GM18907 (cell line): ENCODE measurements at regions not wholly inside any gene's neighbourhood (a gene's known extent, or its start where the extent isn't known, plus 50 kb on each side); places are given as distances from the start of the nearest gene placed in this dataset.
A peak's percentile ranks its signal among the peaks of the same experiment; 100 is the strongest.
"Not testable (repeated sequence)": the region's sequence is repeated elsewhere in the genome, so short reads cannot be mapped to it uniquely, and the experiment has no call there.

ENCODE experiments used
- ATAC-seq: cut with Tn5 transposase; IDR thresholded peaks from one replicate; pipeline ENCODE4 v1.9.1; 2021; ENCODE audit warnings: mild to moderate bottlenecking, moderate library complexity; ENCODE audit not compliant: unreplicated experiment

GRCh38 chr10:63833411-63834060, 312.3 kb downstream of the REEP3 start:
- ATAC-seq: no peak

DNA sequence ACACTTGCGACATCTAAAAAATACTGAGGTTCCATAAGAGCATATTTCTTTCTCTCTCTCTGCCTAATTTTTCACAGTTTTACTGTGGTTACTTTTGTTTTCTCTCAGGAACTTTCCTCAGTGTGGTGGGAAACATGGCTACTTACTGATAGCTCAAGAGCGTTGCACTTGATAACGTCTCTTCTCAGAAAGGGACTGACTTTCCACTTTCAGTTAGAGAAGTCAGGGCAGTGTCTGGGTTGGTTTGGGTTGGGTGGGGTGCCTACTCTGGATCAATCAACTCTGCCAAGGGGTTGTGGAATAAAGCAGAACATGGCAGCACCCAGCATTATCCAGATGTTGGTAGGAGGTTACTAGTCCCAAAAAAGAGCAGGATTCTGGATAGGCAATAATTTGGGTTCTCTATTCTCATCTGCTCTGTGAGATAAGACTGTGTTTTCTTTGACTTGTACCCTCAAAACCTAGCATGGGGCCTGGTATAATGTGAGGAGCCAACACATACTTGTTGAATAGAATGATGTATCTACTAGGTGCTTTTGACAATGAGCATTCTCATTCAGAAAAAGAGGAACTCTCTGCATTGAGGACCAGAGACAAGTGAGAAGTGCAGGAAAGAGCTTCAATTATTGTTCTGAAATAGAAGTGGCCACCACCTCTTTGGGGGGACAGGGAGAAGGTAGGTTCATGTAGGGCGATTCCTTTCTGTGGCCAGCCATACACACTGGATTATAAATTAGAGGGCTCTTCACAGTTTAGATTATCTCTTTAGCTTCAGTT, 315.7 kb downstream of the REEP3 start:
- no peak for ATAC-seq

DNA sequence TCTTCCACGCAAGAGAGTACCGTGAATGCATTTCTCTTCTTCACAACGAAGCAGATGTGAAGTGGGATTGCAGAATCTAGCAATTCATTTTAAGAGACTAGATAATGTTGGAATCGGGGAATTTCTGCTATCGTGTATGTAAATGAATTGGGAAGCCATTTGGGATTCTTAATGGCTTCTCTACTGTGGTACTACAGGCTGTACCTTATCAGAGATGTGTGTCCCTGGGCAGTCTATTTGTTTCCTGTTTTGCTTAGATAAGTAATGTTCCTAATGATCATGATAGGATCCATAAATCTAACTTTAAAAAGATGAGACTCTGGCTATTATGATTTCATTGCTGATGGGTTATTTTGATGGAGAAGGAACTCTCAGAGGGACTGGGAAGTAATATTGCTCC, 320.6 kb downstream of the REEP3 start:
- ATAC-seq: no peak

- ATAC-seq: no peak
Observed at GRCh38 chr10:63843107-63843506, 321.9 kb downstream of the REEP3 start.

DNA sequence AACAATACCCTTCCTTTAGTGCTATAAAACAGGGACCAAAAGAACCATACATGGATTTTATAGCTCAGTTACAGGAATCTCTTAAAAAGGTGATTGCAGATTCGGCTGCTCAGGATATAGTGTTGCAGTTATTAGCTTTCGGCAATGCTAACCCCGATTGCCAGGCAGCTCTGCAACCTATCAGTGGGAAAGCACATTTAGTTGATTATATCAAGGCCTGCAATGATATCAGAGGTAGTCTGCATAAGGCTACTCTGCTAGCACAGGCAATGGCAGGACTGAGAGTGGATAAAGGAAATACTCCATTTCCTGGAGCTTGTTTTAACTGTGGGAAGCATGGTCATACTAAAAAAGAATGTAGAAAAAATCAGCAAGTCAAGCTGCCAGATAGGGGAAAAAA, 327.7 kb downstream of the REEP3 start:
- ATAC-seq: not testable (repeated sequence)

DNA sequence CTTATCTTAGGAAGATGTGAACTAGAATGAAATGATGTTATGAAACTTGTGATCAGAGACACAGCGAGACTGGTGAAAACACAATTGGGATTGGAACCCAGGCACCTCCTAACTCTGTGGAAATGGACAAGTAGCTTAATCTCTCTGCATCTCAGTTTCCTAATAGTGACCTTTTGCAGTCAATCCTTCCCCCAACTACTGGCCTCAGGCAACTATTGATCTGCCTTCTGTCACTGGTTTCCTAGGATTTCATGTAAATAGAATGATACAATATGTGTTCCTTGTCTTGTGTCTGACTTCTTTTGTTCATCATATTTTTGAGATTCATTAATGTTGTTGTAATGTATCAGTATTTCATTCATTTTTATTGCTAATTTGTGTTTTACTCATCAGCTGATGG, 341.7 kb downstream of the REEP3 start:
- ATAC-seq: no peak

- ATAC-seq: no peak
Observed at GRCh38 chr10:63865210-63865609, 344.0 kb downstream of the REEP3 start.

DNA sequence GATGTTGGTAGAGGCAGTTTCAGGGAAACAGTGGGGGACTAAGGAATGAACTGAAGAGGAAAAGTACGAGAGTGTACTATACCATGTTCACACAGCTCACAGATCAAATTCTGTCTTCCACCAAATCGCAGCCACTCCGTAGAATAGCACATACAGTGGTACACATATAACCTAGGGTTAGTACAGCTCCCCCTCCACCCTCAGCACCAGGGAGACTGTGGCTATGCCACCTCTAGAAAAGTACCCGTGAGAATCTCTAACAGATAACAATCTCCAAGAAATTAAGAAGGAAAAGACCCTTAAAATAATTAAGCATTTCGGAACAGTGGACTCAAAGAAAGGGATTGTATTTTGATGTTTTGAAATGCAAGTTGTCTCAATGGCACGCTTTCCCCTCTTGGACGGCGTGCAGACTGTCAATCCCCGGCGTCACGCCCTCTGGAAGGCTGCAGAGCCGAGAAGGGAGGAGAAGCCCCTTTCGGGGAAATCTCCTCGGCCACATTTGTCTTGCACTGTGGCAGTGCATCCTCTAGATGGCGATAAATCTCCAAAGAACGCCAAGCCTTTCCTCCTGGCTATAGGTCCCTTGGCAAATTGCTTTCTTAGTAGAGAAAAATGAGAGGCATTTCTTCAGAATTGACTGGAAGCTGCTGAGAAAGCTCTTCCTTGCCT, 345.0 kb downstream of the REEP3 start:
- peak; percentile 94 for ATAC-seq

GRCh38 chr10:63866747-63867140, 345.5 kb downstream of the REEP3 start:
- peak; percentile 76 for ATAC-seq

DNA sequence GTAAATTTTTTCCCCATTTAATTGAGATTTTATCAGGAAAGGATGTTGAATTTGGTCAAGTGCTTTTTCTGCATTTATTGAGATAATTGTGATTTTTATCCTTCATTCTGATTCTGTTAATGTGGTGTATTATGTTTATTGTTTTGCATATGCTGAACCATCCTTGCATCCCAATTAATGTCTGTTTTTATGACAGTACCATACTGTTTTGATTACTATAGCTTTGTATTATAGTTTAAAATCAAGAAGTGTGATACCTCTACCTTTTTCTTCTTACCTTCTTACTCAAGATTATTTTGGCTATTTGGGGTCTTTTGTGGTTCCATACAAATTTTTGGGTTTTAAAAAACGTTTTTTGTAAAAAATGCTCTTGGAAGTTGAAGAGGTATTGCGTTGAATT, 357.2 kb downstream of the REEP3 start:
- no peak for ATAC-seq

GRCh38 chr10:63883861-63884260, 362.7 kb downstream of the REEP3 start:
- no peak for ATAC-seq

DNA sequence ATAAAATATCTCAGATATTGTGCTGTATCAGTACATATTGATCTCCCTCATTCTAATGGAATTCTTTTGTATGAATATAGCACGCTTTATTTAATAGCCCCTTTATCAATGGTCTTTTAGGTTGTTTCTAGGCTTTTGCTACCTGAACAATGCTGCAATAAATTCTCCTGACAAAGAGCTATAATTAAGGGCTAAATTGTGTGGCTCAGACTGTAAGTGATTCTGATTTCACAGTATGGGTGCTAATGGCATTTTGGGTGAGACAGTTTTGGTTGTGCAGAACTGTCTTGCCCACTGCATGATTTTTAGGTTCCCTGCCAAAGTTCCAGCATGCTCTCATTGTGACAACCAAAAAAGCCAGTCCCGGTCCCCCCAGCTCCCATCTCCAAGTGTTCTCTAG, 363.2 kb downstream of the REEP3 start:
- ATAC-seq: no peak

DNA sequence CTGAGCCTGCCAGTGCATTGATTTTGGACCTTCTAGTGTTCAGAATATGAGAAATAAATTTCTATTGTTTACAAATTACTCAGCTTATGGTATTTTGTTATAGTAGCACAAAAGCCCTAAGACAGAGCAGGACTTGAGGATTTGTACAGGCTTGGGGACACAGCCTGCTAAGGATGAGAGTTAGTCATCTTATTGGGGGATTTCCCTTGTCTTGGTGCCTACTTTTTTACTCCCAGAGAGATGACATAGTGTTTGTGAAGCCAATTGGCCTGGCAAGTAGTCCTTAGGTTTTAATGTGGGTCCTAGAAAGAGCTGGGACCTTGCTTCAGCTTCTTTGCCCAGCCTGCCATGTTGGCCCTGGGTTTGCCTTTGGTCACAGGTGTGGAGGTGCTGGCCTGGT, 364.0 kb downstream of the REEP3 start:
- no peak for ATAC-seq

GRCh38 chr10:63886281-63887022, 365.3 kb downstream of the REEP3 start:
- no peak for ATAC-seq

DNA sequence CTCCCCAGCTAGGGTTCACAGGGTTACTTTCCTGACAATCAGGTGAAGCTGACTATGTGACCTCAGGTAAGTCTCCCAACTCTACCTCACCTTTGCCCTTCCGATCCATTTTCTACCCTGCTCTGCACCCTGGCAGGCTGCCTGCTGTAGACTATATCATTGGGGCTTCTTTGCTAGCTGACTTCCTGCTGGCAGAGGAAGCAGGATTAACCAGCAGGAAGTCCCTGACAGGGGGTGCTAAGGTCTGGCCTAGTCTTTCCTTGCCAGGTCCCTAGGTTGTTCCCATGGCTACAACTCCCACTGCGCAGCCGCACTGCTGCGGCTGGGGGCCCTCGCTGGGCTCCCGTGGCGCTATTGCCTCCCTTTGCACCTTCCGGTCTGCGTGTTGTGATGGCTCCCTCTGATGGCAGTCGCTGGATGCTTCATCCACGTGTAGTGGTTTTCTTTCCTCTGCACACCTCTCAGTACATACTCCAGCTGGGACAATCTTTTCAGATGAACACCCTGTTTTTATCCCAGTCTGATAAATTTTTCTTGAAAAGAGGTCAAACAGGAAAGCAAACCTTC, 365.9 kb downstream of the REEP3 start:
- no peak for ATAC-seq

DNA sequence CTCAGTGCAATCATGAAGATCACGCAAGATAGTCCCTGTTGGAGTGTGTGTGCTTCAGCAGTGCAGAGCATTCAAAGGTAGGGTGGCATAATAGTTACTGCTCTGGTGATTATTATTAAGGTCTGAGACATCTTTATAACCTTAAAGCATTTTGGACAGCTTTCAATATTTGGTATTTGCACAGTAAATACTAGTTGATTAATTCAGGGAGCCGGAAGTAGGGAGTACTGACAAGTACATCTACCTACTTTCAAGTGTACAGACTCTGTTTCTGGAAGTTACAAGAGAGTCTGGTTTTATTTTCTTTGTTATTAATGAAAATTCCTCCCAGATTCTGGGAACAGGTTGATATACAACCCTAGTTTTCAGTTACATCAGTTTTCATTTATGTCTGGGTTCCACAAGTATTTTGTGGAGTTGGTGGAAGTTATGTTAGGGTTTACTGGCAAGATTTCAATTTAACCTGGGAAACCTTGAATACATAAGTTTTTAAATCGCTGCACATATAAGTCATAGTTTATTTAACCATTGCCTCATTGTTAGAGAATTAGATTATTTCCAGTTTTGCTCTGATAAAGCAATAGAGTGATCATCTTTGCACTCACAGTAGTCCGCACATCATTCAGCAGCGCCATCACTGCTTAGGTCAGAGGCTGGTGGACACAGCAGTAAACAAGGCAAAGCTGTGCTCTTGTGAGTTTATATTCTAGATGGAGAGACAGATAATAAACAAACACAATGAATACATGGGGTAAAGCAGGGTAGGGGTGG, 366.6 kb downstream of the REEP3 start:
- ATAC-seq: no peak

DNA sequence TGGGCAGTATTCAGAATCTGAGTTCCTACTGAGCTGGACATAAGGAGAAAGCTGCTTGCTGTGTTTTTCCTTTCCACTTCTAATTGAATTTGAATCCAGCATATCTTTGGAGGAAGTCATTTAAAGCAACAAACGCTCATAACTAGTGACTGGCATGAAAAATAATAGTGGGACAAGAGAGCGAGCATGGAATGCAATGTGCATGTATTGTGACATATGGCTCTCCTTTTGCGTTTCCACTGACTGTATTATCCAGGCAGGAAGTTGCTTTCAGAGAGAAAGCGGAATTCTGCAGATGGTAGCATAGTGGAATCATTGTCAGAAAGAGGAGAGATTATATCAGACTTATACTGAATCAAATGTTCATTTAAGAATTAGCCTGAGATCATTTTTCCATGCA, 368.6 kb downstream of the REEP3 start:
- no peak for ATAC-seq

- ATAC-seq: no peak
Observed at GRCh38 chr10:63896992-63897391, 375.8 kb downstream of the REEP3 start.

- ATAC-seq: no peak
Observed at GRCh38 chr10:63899673-63900300, 378.6 kb downstream of the REEP3 start.

GRCh38 chr10:63901228-63901627, 380.0 kb downstream of the REEP3 start:
- ATAC-seq: no peak
